ENCODE measurements at regions not wholly inside any gene's neighbourhood (a gene's known extent, or its start where the extent isn't known, plus 50 kb on each side); places are given as distances from the start of the nearest gene placed in this dataset.
"Not testable (repeated sequence)": the region's sequence is repeated elsewhere in the genome, so short reads cannot be mapped to it uniquely, and the experiment has no call there.

GRCh38 chr3:177615015-177615414, 417.7 kb upstream of the TBL1XR1 start:
- peak; percentile 83 for DNase-seq (ENCODE audit: low read depth, low spot score)
- in situ Hi-C loops (cut with HindIII; ENCODE audit: low pct_unique_long_range_greater_than_20kb, low sequenced_read_pairs): no loop called here

GRCh38 chr3:177618873-177619733, 421.8 kb upstream of the TBL1XR1 start:
- in situ Hi-C loops (cut with HindIII; ENCODE audit: low pct_unique_long_range_greater_than_20kb, low sequenced_read_pairs): no loop called here
- peak; percentile 91 for DNase-seq (ENCODE audit: low read depth, low spot score)

GRCh38 chr3:177620073-177620472, 422.8 kb upstream of the TBL1XR1 start:
- DNase-seq (ENCODE audit: low read depth, low spot score): no peak
- in situ Hi-C loops (cut with HindIII; ENCODE audit: low pct_unique_long_range_greater_than_20kb, low sequenced_read_pairs): no loop called here

- DNase-seq (ENCODE audit: low read depth, low spot score): no peak
- in situ Hi-C loops (cut with HindIII; ENCODE audit: low pct_unique_long_range_greater_than_20kb, low sequenced_read_pairs): no loop called here
These were observed 425.2 kb upstream of the TBL1XR1 start for GRCh38 chr3:177622520-177622919.

GRCh38 chr3:177622982-177623617, 425.8 kb upstream of the TBL1XR1 start:
- DNase-seq (ENCODE audit: low read depth, low spot score): no peak
- in situ Hi-C loops (cut with HindIII; ENCODE audit: low pct_unique_long_range_greater_than_20kb, low sequenced_read_pairs): no loop called here

- in situ Hi-C loops (cut with HindIII; ENCODE audit: low pct_unique_long_range_greater_than_20kb, low sequenced_read_pairs): no loop called here
- DNase-seq (ENCODE audit: low read depth, low spot score): no peak
These were observed 427.5 kb upstream of the TBL1XR1 start for GRCh38 chr3:177624528-177625495.

- in situ Hi-C loops (cut with HindIII; ENCODE audit: low pct_unique_long_range_greater_than_20kb, low sequenced_read_pairs): no loop called here
- DNase-seq (ENCODE audit: low read depth, low spot score): no peak
These were observed 428.8 kb upstream of the TBL1XR1 start for GRCh38 chr3:177626045-177626444.

- in situ Hi-C loops (cut with HindIII; ENCODE audit: low pct_unique_long_range_greater_than_20kb, low sequenced_read_pairs): not testable (repeated sequence)
- DNase-seq (ENCODE audit: low read depth, low spot score): peak; percentile 97
These were observed 430.9 kb upstream of the TBL1XR1 start for GRCh38 chr3:177628095-177628719.

GRCh38 chr3:177629276-177629675, 432.0 kb upstream of the TBL1XR1 start:
- DNase-seq (ENCODE audit: low read depth, low spot score): no peak
- in situ Hi-C loops (cut with HindIII; ENCODE audit: low pct_unique_long_range_greater_than_20kb, low sequenced_read_pairs): no loop called here

GRCh38 chr3:177633671-177634207, 436.5 kb upstream of the TBL1XR1 start:
- in situ Hi-C loops (cut with HindIII; ENCODE audit: low pct_unique_long_range_greater_than_20kb, low sequenced_read_pairs): no loop called here
- peak; percentile 34 for DNase-seq (ENCODE audit: low read depth, low spot score)

- DNase-seq (ENCODE audit: low read depth, low spot score); in situ Hi-C loops (cut with HindIII; ENCODE audit: low pct_unique_long_range_greater_than_20kb, low sequenced_read_pairs): not testable (repeated sequence)
These were observed 438.4 kb upstream of the TBL1XR1 start for GRCh38 chr3:177635601-177636106.

- DNase-seq (ENCODE audit: low read depth, low spot score): no peak
- in situ Hi-C loops (cut with HindIII; ENCODE audit: low pct_unique_long_range_greater_than_20kb, low sequenced_read_pairs): no loop called here
These were observed 443.2 kb upstream of the TBL1XR1 start for GRCh38 chr3:177640319-177640965.

GRCh38 chr3:177641206-177641605, 443.9 kb upstream of the TBL1XR1 start:
- in situ Hi-C loops (cut with HindIII; ENCODE audit: low pct_unique_long_range_greater_than_20kb, low sequenced_read_pairs): no loop called here

GRCh38 chr3:177642042-177642803, 444.9 kb upstream of the TBL1XR1 start:
- in situ Hi-C loops (cut with HindIII; ENCODE audit: low pct_unique_long_range_greater_than_20kb, low sequenced_read_pairs): no loop called here
- DNase-seq (ENCODE audit: low read depth, low spot score): no peak

More at GRCh38 chr3:177641206-177641605, 443.9 kb upstream of the TBL1XR1 start:
- no peak for DNase-seq (ENCODE audit: low read depth, low spot score)

GRCh38 chr3:177642804-177643125, 445.5 kb upstream of the TBL1XR1 start:
- no peak for DNase-seq (ENCODE audit: low read depth, low spot score)
- in situ Hi-C loops (cut with HindIII; ENCODE audit: low pct_unique_long_range_greater_than_20kb, low sequenced_read_pairs): no loop called here

GRCh38 chr3:177646749-177647148, 449.5 kb upstream of the TBL1XR1 start:
- in situ Hi-C loops (cut with HindIII; ENCODE audit: low pct_unique_long_range_greater_than_20kb, low sequenced_read_pairs): no loop called here
- no peak for DNase-seq (ENCODE audit: low read depth, low spot score)
